Astrocyte (in vitro differentiated cells and primary cell): ENCODE measurements at regions not wholly inside any gene's neighbourhood (a gene's known extent, or its start where the extent isn't known, plus 50 kb on each side); places are given as distances from the start of the nearest gene placed in this dataset.

Experiments used
- EZH2 ChIP-seq: IDR thresholded peaks from 2 replicates; pipeline ENCODE4 v1.6.1; 2012; ENCODE audit warnings: mild to moderate bottlenecking, low read length, inconsistent platforms; ENCODE audit not compliant: insufficient read depth
- TF ChIP-seq, protein P1 (sequence below): IDR thresholded peaks from 2 replicates; pipeline ENCODE4 v1.5.1; 2011; ENCODE audit warnings: low read depth, mild to moderate bottlenecking, inconsistent platforms, low read length, moderate library complexity; ENCODE audit not compliant: insufficient read depth

DNA sequence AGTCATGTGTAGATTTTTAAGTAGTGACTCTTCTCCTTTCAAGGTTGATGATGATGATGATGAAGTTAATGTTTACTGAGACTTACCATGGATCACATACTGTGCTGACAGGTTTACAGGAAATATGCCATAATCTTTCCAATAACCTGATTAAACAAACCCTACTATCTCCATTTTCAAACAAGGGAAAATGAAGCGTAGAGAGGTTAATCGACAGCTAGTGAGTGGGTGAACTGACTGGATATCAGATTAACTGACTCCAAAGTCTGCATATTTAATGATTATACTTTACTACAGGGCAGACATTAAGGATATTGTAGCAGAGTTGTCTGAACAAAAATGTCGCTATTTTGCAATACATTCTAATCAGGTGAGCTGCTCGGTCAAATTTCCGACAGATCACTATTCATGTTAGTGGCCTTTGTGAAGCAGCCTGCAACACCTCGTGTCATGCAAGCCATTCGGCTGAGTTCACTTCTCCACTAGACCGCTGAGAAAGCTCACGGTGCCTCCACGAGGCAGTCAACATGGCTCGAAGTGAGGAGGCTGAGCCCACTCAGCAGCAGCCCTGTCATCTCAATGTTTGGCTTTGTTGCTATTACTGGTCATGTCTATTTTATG is 264.2 kb downstream of the NFKBIZ start:
- TF ChIP-seq, protein P1, sequence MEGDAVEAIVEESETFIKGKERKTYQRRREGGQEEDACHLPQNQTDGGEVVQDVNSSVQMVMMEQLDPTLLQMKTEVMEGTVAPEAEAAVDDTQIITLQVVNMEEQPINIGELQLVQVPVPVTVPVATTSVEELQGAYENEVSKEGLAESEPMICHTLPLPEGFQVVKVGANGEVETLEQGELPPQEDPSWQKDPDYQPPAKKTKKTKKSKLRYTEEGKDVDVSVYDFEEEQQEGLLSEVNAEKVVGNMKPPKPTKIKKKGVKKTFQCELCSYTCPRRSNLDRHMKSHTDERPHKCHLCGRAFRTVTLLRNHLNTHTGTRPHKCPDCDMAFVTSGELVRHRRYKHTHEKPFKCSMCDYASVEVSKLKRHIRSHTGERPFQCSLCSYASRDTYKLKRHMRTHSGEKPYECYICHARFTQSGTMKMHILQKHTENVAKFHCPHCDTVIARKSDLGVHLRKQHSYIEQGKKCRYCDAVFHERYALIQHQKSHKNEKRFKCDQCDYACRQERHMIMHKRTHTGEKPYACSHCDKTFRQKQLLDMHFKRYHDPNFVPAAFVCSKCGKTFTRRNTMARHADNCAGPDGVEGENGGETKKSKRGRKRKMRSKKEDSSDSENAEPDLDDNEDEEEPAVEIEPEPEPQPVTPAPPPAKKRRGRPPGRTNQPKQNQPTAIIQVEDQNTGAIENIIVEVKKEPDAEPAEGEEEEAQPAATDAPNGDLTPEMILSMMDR = no peak
- no peak for TF ChIP-seq EZH2
